ENCODE measurements at regions not wholly inside any gene's neighbourhood (a gene's known extent, or its start where the extent isn't known, plus 50 kb on each side); places are given as distances from the start of the nearest gene placed in this dataset.
"Not testable (repeated sequence)": the region's sequence is repeated elsewhere in the genome, so short reads cannot be mapped to it uniquely, and the experiment has no call there.

GRCh38 chr12:38157933-38158401, 158.6 kb upstream of the ALG10B start:
- no peak for DNase-seq (ENCODE audit: low read depth in 1 of 2, low spot score in 1 of 2)

- DNase-seq (ENCODE audit: low read depth in 1 of 2, low spot score in 1 of 2): no peak
These were observed 158.0 kb upstream of the ALG10B start for GRCh38 chr12:38158428-38159091.

DNA sequence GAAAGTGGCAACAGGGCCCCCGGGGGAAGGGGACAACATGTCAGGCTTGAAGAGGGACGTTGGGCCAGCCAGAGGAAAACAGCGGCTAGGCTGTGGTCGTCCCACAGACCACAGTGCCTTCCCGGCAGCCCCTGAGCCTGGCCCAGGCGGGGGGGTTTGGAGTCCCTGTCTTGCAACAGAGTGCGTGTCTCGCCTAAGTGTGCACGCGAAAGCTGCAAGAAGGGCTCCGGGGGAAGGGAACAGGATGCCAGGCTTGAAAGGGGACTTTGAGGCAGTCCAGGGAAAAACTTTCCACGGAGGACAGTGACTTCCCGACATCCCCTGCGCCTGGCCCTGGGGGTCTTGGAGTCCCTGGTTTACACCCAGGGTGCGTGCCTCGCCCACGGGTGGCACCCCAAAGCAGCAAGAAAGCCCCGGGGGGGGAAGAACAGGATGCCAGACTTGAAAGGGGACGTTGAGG, 157.5 kb upstream of the ALG10B start:
- no peak for DNase-seq (ENCODE audit: low read depth in 1 of 2, low spot score in 1 of 2)

DNA sequence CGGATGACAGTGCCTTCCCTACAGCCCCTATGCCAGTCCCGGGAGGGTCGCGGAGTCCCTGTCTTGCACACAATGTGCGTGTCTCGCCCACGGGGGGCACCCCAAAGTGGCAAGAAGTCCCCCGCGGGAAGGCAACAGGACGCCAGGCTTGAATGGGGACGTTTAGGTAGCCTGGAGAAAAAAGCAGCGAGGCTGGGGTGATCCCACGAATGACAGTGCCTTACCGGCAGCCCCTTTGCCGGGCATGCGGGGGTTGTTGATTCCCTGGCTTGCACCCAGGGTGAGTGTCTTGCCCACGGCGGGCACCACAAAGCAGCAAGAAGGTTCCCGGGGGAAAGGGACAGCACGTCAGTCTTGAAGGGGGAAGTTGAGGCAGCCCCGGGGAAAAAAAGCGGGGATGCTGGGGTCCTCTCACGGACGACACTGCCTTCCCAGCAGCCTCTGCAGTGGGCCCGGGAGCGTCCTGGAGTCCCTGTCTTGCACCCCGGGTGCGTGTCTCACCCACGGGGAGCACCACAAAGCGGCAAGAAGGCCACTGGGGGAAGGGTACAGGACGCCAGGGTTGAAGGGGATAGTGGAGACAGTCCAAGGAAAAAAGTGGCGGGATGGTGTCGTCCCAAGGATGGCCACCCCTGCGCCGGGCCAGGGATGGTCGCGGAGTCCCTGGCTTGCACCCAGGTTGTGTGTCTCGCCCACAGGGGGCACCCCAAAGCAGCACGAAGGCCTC, 156.8 kb upstream of the ALG10B start:
- no peak for DNase-seq (ENCODE audit: low read depth in 1 of 2, low spot score in 1 of 2)

- no peak for DNase-seq (ENCODE audit: low read depth in 1 of 2, low spot score in 1 of 2)
These were observed 156.1 kb upstream of the ALG10B start for GRCh38 chr12:38160318-38161122.

DNA sequence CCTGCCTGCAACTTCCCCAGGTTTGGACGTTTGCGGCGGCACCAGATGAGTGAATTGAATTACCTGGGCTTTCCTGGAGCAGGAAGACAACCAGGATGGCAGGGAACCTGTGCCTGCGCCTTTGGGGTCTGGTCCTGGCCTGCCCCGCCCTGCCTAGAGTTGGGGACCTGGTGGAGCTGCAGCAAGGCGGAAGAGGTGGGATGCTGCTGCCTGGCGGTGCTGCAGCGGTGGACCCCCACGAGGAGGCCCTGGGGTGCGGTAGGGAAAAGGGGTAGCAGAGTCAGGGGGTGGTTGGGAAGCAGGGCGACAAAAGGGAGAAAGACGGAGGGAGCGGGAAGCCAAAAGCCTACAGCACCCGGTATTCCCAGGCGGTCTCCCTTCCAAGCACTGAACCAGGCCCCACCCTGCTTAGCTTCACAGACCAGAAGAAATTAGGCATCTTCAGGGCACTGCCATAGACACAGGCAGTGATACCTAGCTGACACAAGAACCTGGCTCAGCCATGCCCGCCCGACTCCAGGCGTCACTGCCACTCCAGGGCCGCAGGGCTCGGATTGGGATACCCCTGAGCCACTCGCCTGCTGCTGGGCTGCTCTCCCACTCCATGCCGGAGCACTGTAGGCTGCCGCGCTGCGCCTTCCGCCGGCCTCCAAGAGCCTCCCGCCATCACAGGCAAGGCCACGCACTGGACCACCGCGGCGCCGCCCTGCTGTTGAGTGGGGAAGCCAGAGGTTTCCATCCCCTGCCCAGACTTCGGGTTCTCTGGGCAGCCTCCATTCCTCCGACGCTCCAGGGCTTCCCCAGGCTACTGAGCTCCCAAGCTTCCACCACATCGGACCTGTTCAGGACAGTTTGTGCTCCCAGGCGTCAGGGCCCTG, 155.2 kb upstream of the ALG10B start:
- no peak for DNase-seq (ENCODE audit: low read depth in 1 of 2, low spot score in 1 of 2)

- DNase-seq (ENCODE audit: low read depth in 1 of 2, low spot score in 1 of 2): no peak
These were observed 154.6 kb upstream of the ALG10B start for GRCh38 chr12:38162013-38162412.

DNA sequence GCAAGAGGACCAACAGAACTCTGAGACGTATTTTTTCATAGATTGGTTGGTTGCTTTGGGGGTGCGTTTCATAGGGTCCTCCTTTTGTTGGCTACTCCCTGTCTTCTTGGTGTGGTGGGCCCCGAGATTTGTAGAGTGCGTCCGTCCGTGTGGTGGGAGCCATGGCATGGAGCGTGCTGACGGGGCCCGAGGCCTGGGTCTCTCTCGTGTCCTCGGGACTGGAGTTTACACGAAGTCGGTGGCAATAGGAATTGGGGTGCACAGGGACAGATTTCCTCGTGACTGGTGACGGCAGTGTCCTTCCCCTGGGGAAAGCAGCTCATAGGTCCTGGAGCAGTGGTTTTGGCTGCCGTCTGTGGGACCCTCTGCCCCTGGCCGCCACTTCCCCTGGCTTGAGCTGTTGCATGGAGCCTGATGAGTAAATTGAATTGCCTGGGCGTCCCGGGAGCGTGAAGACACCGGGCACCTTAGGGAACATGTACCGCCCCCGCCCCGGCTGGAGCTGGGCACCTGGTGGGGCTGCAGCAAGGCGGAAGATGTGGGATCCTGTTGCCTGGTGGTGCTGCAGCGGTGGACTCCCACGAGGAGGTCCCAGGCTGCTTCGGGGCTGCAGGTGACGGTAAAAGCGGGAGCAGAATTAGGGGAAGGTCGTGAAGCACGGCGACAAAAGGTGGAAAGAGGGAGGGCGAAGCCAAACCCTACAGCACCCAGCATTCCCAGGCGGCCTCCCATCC, 153.7 kb upstream of the ALG10B start:
- no peak for DNase-seq (ENCODE audit: low read depth in 1 of 2, low spot score in 1 of 2)

GRCh38 chr12:38163442-38163801, 153.2 kb upstream of the ALG10B start:
- no peak for DNase-seq (ENCODE audit: low read depth in 1 of 2, low spot score in 1 of 2)

GRCh38 chr12:38166225-38166624, 150.3 kb upstream of the ALG10B start:
- no peak for DNase-seq (ENCODE audit: low read depth in 1 of 2, low spot score in 1 of 2)

DNA sequence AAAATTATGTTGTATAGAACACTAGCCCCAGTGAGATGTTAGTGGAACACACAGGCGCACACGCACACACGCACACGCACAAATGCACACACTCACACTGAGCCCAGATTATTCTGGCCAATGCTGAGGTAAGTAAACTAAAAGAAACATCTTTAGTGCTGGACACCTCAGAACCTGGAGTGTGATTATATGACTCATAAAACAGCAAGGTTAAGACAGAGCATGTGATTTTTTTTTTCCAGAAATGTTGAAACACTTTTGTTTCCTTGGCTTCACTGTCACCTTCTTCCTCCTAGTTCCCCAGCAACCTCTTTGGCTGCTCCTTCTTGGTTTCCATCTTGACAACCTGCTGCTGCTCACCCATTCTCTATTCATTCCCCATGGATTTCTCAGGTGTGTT, 141.0 kb upstream of the ALG10B start:
- no peak for DNase-seq (ENCODE audit: low read depth in 1 of 2, low spot score in 1 of 2)

DNA sequence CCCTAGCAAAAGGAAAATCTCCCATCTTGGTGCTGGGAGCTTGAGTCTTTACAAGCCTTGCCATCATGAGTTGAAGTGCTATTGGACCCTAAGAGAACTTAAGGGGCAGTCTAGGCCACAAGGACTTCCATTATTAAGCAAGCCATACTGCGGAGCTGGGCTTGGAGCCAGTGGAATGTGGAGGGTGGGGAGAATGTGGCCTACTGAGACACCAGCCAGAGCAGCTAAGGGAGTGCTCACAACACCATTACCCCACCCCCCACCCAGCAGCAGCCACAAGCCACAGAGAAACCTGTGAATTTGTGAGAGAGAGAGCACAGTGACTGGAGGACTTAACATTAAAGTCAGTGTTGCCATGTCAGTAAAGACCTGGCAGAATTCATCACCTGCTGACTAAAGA, 133.0 kb upstream of the ALG10B start:
- DNase-seq (ENCODE audit: low read depth in 1 of 2, low spot score in 1 of 2): not testable (repeated sequence)

DNA sequence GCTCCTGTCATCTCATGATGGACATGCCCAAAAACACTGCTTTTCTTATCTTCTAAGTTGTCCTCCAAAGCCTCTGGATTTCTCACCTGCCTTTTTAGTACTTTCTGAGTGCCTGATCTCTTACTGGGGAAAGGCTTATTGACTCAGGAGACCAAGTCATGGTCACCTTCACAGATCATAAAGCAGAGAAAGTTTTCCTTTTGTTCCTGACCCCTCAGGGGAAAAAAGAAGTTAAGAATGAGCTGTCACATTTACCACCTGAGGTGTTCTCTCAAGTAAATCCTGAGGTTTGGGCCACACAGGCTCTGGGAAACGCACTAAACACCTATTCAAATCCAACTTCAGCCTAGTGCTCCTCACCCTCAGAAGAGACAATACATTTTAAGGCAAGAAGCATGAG, 119.3 kb upstream of the ALG10B start:
- not testable (repeated sequence) for DNase-seq (ENCODE audit: low read depth in 1 of 2, low spot score in 1 of 2)

DNA sequence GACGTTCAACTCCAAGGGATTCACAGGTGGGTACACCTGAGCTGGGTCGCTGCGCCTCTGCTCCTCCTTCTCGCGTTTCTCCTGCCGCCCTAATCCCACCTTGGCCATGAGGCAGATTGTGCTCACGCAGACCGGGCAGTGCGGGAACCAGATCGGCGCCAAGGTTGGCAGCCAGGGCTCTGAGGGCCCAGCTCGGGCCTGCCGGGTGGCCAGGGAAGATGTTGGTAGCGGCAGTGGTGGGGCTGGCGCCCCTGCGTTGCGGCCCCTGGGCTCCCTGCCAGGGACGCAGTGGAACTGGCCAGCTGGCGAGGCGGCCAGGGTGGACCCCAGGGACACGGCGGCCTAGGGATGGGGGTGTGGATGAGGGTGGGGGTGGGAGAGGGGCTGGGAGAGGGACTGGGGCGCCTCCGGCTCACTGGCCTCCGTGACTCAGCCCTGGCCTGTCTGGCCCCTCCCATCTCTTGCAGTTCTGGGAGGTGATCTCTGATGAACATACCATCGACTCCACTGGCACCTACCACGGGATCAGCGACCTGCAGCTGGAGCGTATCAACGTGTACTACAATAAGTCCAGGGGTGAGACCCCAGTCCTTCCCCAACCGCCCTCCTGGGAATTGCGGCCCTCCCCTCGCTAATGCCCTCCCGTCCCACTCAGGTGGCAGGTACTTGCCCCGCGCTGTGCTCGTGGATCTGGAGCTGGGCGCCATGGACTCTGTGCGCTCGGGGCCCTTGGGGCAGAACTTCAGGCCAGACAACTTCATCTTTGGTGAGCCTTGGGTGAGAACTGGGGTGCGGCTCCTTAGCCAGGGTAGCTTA, 114.9 kb upstream of the ALG10B start:
- no peak for DNase-seq (ENCODE audit: low read depth in 1 of 2, low spot score in 1 of 2)

DNA sequence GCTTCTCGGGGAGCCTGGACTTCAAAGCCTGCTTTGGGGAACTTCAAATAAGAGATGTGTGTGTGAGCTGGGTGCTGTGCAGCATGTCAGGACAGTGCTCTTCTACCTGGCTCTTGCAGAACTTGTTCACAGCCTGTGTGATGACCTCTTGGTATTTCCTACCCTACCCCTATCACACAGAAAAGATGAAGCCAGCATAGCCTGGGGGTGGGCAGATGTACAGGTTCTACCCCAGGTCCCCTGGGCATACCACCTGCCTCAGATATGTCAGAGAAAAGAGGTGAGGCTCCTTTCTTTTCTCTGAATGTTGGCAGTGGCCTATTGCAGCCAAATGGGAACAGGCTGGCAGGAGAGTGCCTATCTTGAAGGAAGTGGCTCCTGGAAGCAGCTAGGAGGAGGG, 111.7 kb upstream of the ALG10B start:
- DNase-seq (ENCODE audit: low read depth in 1 of 2, low spot score in 1 of 2): no peak

DNA sequence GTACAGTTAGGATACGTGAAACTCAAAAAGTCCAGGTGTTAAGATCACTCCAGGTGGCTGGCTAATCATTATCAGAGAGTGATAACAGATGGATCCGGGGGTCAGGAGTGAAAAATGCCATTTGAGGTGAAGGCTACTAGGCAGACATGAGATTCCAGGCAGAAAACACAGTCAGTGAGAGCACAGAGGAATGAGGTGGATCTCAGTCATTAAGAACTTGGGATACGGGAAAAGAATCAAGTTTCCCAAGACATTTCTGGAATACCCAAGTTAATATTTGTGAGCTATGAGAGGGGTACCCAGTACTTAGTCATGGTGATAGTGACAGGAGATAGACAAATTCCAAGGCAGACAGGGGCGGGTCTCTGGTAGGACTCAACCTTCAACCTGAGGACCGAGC, 94.6 kb upstream of the ALG10B start:
- DNase-seq (ENCODE audit: low read depth in 1 of 2, low spot score in 1 of 2): no peak

- DNase-seq (ENCODE audit: low read depth in 1 of 2, low spot score in 1 of 2): not testable (repeated sequence)
These were observed 78.2 kb upstream of the ALG10B start for GRCh38 chr12:38238328-38238727.

DNA sequence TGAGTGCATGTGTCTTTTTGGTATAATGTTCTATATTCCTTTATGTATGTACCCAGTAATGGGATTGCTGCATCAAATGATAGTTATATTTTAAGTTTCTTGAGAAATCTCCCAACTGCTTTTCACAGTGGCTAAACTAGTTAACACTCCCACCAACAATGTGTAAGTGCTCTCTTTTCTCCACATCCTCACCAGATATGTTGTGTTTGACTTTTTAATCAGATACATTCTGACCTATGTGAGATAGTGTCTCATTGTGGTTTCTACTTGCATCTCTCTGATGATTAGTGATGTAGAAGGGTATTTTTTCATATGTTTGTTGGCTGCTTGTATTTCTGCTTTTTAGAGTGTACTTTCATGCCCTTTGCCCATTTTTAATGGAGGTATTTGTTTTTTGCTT, 62.8 kb upstream of the ALG10B start:
- no peak for DNase-seq (ENCODE audit: low read depth in 1 of 2, low spot score in 1 of 2)

DNA sequence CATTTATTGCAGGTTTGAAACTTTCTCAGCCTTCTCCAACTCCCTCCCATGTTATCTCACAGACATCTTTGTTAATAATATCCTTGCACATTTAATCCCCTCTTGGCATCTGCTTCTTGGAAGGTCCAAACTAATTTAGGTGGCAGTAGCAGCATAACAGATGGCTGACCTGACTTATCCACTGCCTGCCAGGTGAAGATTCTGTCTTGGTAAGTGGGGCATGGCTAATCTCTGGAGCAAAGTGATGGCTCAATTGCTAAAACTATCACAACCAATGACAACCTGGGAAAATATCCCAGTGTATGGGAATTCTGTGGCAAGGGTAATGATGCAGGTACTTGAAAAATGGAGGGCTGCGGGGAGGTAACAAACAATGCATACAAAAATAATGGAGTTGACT, 58.2 kb upstream of the ALG10B start:
- DNase-seq (ENCODE audit: low read depth in 1 of 2, low spot score in 1 of 2): no peak

Measured in activated T-helper 1 cell treated with anti-CD3 and anti-CD28 coated beads, Interleukin-2, amount 50 U/mL, for 16 hours (primary cell).